HFF-Myc (cell line): ENCODE measurements at regions not wholly inside any gene's neighbourhood (a gene's known extent, or its start where the extent isn't known, plus 50 kb on each side); places are given as distances from the start of the nearest gene placed in this dataset.

ENCODE experiments used
- DNase-seq: peaks from one replicate; pipeline ENCODE4 v3.0.0-alpha.2; 2011; ENCODE audit warnings: low read depth; ENCODE audit errors: extremely low read depth
- H3K4me3 ChIP-seq: replicated peaks from 2 replicates; pipeline ENCODE4 v1.5.1; 2011; ENCODE audit warnings: low read depth, mild to moderate bottlenecking, control low read depth, low read length
- CTCF ChIP-seq: IDR thresholded peaks from 2 replicates; pipeline ENCODE4 v1.5.1; 2012; ENCODE audit warnings: mild to moderate bottlenecking, low read depth, low read length, control low read depth; ENCODE audit errors: missing control alignments

GRCh38 chr21:43322311-43322710 lies 104.6 kb downstream of the SIK1 start:
- no peak overlapping the region for H3K4me3 ChIP-seq
- TF ChIP-seq CTCF = no peak

GRCh38 chr21:43321611-43322010 lies 105.3 kb downstream of the SIK1 start:
- DNase-seq = no peak
- TF ChIP-seq CTCF = no peak

More at GRCh38 chr21:43322311-43322710, 104.6 kb downstream of the SIK1 start:
- no peak for DNase-seq

GRCh38 chr21:43321111-43321510 lies 105.8 kb downstream of the SIK1 start:
- TF ChIP-seq CTCF = no peak
- no peak for DNase-seq
- H3K4me3 ChIP-seq = no peak overlapping the region

More at GRCh38 chr21:43321611-43322010, 105.3 kb downstream of the SIK1 start:
- no peak overlapping the region for H3K4me3 ChIP-seq

GRCh38 chr21:43320526-43320925 lies 106.4 kb downstream of the SIK1 start:
- TF ChIP-seq CTCF = no peak
- H3K4me3 ChIP-seq = no peak overlapping the region
- DNase-seq = no peak

- no peak overlapping the region for H3K4me3 ChIP-seq
- DNase-seq = no peak
- TF ChIP-seq CTCF = no peak
Observed at GRCh38 chr21:43318841-43319781, 107.8 kb downstream of the SIK1 start.

DNA sequence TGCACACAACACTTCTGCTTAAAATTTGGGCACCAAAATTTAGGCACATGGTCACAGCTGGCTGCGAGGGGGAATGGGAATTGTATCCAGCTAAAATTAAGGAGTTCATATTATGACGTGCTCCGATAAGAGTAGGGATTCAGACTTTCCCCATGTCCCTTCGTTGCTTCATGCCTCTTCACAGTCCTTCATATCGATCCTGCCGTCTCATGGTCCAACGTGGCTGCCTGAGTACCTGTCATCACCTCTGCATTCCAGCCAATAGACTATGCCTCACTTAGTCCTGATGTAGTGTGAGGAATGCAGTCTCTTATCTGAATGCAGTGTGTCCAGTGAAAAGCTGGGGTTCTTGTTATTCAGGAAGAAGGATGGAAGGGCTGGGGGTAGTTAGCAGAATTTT lies 108.6 kb downstream of the SIK1 start:
- no peak for DNase-seq
- no peak overlapping the region for H3K4me3 ChIP-seq
- no peak for TF ChIP-seq CTCF

- DNase-seq = no peak
- no peak overlapping the region for H3K4me3 ChIP-seq
- no peak for TF ChIP-seq CTCF
Observed at GRCh38 chr21:43317959-43318358, 109.0 kb downstream of the SIK1 start.
